NCI-H524 (cell line): ENCODE measurements at regions not wholly inside any gene's neighbourhood (a gene's known extent, or its start where the extent isn't known, plus 50 kb on each side); places are given as distances from the start of the nearest gene placed in this dataset.
A peak's percentile ranks its signal among the peaks of the same experiment; 100 is the strongest.
"Not testable (repeated sequence)": the region's sequence is repeated elsewhere in the genome, so short reads cannot be mapped to it uniquely, and the experiment has no call there.

Experiments
- DNase-seq, 2 experiments: peaks; one replicate each; lab custom pipeline; 2025; lab: John Stamatoyannopoulos, UW

- DNase-seq: no peak
These were observed 932.3 kb upstream of the EPHA5 start for GRCh38 chr4:66602622-66603021.

- no peak for DNase-seq
These were observed 921.7 kb upstream of the EPHA5 start for GRCh38 chr4:66591968-66592367.

- DNase-seq: no peak
These were observed 920.4 kb upstream of the EPHA5 start for GRCh38 chr4:66590488-66591215.

GRCh38 chr4:66589183-66589582, 918.9 kb upstream of the EPHA5 start:
- DNase-seq: no peak

- DNase-seq: peak in 1 of 2 experiments; percentile 61
These were observed 915.5 kb upstream of the EPHA5 start for GRCh38 chr4:66585767-66586166.

GRCh38 chr4:66577922-66578321, 907.6 kb upstream of the EPHA5 start:
- DNase-seq: no peak

GRCh38 chr4:66575008-66575696, 904.9 kb upstream of the EPHA5 start:
- no peak for DNase-seq

GRCh38 chr4:66574145-66574978, 904.1 kb upstream of the EPHA5 start:
- DNase-seq: peak in 1 of 2 experiments; percentile 46

GRCh38 chr4:66572949-66573348, 902.7 kb upstream of the EPHA5 start:
- DNase-seq: peak in 1 of 2 experiments; percentile 3

- peak; percentile 67 to 91 for DNase-seq
These were observed 900.9 kb upstream of the EPHA5 start for GRCh38 chr4:66571145-66571695.

- no peak for DNase-seq
These were observed 898.9 kb upstream of the EPHA5 start for GRCh38 chr4:66569228-66569627.

GRCh38 chr4:66568431-66568830, 898.1 kb upstream of the EPHA5 start:
- no peak for DNase-seq

GRCh38 chr4:66568001-66568400, 897.7 kb upstream of the EPHA5 start:
- no peak for DNase-seq

GRCh38 chr4:66567551-66567950, 897.3 kb upstream of the EPHA5 start:
- DNase-seq: no peak

- DNase-seq: no peak
These were observed 895.5 kb upstream of the EPHA5 start for GRCh38 chr4:66565801-66566200.

GRCh38 chr4:66564901-66565651, 894.8 kb upstream of the EPHA5 start:
- no peak for DNase-seq

- no peak for DNase-seq
These were observed 892.1 kb upstream of the EPHA5 start for GRCh38 chr4:66562276-66562806.

- not testable (repeated sequence) for DNase-seq
These were observed 891.3 kb upstream of the EPHA5 start for GRCh38 chr4:66561465-66562053.

GRCh38 chr4:66558651-66559050, 888.4 kb upstream of the EPHA5 start:
- no peak for DNase-seq

GRCh38 chr4:66556651-66557278, 886.5 kb upstream of the EPHA5 start:
- no peak for DNase-seq
